NCI-H446 treated with DMSO at 0.1 percent for 48 hours (cell line): ENCODE measurements at regions not wholly inside any gene's neighbourhood (a gene's known extent, or its start where the extent isn't known, plus 50 kb on each side); places are given as distances from the start of the nearest gene placed in this dataset.

Experiments
- DNase-seq: peaks from one replicate; lab custom pipeline; 2025; lab: John Stamatoyannopoulos, UW

GRCh38 chr3:5304789-5305683 is 117.5 kb downstream of the EDEM1 start:
- DNase-seq, result no peak

- no peak for DNase-seq
Observed at GRCh38 chr3:5305684-5305989, 118.1 kb downstream of the EDEM1 start.

- DNase-seq, result no peak
Observed at GRCh38 chr3:5309171-5309570, 121.7 kb downstream of the EDEM1 start.

DNA sequence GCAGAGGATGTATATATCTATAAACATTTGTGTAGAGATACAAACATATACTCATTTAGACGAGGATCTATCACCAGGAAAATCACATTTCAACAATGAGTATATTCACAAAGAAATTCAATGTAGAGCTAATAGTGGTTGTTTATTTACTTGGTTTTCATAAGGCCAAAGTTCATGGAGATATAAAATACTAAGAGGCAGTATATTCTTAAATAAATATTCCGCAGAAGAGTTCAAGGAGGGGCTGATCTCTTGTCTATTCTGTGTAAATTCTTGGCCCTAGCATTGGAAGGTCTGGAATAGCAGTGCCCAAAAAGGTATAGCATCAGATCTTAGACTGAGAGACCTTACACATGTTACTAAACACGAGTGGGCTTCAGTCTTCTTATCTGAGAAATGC is 122.1 kb downstream of the EDEM1 start:
- DNase-seq, result no peak

DNA sequence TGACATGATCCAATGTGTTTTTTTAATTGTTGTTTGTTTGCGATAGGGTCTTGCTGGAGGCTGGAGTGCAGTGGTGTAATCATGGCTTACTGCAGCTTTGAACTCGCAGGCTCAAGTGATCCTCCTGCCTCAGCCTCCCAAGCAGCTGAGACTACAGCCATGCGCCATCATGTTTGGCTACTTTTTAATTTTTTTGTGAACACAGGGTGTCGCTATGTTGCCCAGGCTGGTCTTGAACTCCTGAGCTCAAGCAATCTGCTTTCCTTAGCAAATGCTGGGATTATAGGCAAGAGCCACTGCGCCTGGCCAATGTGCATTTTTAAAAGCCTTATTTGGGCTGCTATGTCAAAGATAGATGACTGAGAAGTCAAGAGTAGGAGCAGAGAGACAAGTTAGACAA is 123.0 kb downstream of the EDEM1 start:
- DNase-seq, result no peak

GRCh38 chr3:5312290-5312689 is 124.8 kb downstream of the EDEM1 start:
- no peak for DNase-seq

DNA sequence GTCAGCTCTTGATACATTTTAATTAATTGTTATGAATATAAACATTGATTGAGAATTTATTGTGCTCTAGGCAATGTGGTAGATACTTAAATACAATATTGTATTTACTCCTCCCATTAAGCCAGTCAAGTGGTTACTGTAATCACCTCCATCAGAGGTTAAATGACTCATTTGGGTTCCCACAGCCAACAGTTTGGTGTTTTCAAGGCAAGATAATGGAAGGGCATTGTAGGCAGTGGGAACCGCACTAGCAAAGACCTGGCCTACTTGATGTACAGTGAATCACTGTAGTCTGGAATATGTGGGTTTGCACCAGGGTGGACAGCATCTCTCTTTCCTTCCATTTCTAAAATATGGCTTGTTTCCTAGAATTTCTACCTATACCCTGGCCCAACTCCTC is 127.4 kb downstream of the EDEM1 start:
- no peak for DNase-seq

DNA sequence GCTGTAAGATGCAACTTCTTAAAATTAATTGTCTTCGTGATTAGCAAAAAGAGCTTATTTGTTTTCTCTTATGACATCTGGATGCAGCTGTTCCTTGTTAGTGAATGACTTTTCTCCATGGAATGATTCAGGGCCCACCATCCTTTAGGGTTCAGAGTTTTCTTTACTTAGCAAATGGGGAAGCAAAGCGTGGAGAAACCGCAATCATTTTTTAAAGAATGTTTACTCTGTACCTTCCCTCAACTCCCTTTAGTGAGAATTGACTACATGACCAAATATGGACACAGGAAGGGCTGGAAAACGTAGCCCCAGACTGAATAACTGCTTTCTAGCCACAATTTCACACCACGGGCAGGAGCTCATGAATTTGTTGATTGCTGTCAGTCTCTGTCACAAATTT is 130.1 kb downstream of the EDEM1 start:
- no peak for DNase-seq

- no peak for DNase-seq
Observed at GRCh38 chr3:5319454-5319853, 131.9 kb downstream of the EDEM1 start.

GRCh38 chr3:5321666-5322340 is 134.3 kb downstream of the EDEM1 start:
- no peak for DNase-seq

- no peak for DNase-seq
Observed at GRCh38 chr3:5324780-5325179, 137.3 kb downstream of the EDEM1 start.

GRCh38 chr3:5330152-5330810 is 142.8 kb downstream of the EDEM1 start:
- DNase-seq, result no peak

- DNase-seq, result no peak
Observed at GRCh38 chr3:5331567-5332269, 144.2 kb downstream of the EDEM1 start.

DNA sequence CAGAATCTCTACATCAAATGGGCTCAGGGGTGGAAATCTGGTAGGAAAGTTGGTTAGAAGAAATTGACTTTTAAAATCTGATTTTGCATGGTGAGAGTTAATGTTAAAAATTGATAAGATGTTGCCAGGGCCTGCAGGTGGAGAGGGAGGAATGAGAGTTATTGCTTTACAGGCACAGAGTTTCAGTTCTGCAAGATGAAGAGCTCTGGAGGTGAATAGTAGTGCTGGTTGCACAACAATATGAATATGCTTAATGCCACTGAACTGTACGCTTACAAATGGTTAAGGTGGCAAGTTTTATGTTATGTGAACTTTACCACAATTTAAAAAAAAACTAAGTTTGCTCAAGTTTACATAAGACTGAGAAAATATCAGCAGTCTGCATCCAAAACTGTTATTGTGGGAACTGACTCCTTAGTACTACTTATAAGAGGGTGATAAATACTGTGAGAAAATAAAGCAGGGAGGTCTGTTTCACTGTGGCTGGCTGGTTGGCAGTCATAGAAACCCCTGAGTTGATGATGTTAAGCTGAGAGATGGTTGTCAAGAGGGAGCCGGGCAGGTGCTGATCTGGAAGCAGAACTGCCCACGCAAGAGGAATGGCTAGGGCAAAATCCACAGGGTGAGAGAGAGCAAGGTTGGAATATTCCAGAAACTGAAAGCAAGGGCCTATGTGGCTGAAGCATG is 144.9 kb downstream of the EDEM1 start:
- DNase-seq, result no peak

DNA sequence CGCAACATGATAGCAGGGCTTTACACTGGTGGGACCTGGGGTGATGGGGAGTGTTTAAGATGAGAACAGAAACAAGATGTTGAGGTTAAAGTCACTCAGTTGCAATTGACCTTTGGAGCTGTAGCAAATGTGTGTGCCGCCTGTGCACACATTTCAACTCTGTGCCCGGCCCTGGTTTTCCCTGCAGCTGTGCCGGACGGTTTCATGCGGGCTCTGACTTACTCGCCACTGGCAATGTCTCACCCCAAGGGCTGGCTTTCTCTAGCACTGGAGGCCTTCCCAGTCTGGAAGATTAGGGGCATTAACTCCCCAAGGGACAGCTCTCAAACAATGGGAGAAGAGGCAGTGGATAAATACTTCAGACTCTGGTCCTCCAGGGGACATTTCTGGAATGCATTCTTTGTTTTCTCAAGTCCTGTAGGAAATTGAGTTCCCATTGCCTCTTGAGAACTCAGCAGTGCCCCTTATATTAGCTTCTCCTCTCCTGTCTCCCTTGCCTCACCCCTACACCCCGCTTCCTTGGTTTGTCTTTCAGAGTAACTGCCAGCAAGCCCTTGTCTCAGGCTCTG is 152.5 kb downstream of the EDEM1 start:
- no peak for DNase-seq

DNA sequence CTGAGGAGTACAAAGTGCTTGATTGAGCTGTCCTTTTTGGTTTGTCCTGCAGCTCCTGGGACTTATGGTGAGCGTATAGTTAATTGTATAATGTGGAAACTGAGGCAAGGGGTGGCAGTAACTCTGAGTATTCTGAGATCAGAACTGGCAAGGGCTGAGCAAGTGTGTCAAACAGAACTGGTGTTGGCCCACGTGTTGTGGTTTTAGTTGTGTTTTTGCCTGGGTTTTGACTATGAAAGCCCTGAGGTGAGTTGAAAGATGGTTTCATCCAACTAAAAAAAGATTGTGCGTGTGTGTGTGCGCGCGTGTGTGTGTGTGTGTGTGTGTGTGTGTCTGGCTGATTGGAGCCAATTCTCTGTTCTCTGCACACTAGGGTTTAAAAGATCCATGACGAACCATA is 154.1 kb downstream of the EDEM1 start:
- no peak for DNase-seq

- DNase-seq, result no peak
Observed at GRCh38 chr3:5343459-5343858, 156.0 kb downstream of the EDEM1 start.

GRCh38 chr3:5344707-5345106 is 157.2 kb downstream of the EDEM1 start:
- DNase-seq, result no peak

GRCh38 chr3:5347486-5347885 is 160.0 kb downstream of the EDEM1 start:
- no peak for DNase-seq

- no peak for DNase-seq
Observed at GRCh38 chr3:5348229-5348902, 160.9 kb downstream of the EDEM1 start.

- no peak for DNase-seq
Observed at GRCh38 chr3:5349343-5349742, 161.8 kb downstream of the EDEM1 start.
